GM13977 (cell line): ENCODE measurements at regions not wholly inside any gene's neighbourhood (a gene's known extent, or its start where the extent isn't known, plus 50 kb on each side); places are given as distances from the start of the nearest gene placed in this dataset.

Experiments used
- DNase-seq: peaks from one replicate; pipeline ENCODE4 v3.0.0; 2012; ENCODE audit warnings: low spot score
- in situ Hi-C: fragments of 300-500 bp; cut with MboI; formaldehyde crosslinking; loops from one replicate; pipeline ENCODE4 v1.12.0; 2022; ENCODE audit warnings: low sequenced_read_pairs, low pct_unique_long_range_greater_than_20kb, mixed read lengths, inconsistent platforms; ENCODE audit not compliant: unreplicated experiment
- TF ChIP-seq, protein P1 (sequence below): IDR thresholded peaks from 2 replicates; pipeline ENCODE4 v1.5.1; 2012; ENCODE audit warnings: mild to moderate bottlenecking, control low read depth; ENCODE audit not compliant: insufficient read depth; ENCODE audit errors: extremely low read depth, missing control alignments

DNA sequence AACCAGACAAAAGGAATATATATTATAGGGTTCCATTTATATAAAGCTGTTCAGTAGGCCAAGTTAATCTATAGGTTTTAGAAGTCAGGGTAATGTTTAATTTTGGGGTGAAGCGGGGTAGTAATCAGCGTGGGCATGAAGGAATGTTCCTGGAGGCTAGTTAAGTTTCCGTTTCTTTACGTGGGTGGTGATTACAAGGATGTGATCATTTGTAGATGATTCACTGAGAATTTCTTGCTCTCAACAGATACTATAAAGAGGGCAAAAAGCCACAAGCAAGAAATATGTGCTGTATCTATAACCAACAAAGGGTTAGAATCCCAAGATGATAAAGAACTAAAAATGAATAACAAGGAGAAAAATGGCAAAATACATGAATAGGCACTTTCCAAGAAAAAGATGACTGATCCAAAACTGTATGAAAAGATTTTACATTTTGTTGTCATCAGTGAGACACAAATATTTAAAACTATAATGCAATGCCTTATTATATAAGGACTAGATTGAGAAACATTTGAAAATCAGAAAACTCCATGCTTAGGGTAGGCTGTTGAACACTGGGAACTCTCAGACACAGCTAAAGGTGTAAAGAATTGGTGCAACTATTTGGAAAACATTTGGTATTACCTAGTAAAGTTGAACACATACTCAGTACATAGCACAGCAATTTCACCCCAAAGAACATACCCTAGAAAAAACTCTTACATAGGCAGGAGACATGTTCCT lies 224.3 kb upstream of the S1PR3 start:
- TF ChIP-seq, protein P1, sequence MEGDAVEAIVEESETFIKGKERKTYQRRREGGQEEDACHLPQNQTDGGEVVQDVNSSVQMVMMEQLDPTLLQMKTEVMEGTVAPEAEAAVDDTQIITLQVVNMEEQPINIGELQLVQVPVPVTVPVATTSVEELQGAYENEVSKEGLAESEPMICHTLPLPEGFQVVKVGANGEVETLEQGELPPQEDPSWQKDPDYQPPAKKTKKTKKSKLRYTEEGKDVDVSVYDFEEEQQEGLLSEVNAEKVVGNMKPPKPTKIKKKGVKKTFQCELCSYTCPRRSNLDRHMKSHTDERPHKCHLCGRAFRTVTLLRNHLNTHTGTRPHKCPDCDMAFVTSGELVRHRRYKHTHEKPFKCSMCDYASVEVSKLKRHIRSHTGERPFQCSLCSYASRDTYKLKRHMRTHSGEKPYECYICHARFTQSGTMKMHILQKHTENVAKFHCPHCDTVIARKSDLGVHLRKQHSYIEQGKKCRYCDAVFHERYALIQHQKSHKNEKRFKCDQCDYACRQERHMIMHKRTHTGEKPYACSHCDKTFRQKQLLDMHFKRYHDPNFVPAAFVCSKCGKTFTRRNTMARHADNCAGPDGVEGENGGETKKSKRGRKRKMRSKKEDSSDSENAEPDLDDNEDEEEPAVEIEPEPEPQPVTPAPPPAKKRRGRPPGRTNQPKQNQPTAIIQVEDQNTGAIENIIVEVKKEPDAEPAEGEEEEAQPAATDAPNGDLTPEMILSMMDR: no peak
- in situ Hi-C loops: no loop called here
- DNase-seq: no peak

- TF ChIP-seq, protein P1: no peak
- no peak for DNase-seq
- in situ Hi-C loops: no loop called here
Measured at GRCh38 chr9:88767504-88767790, 223.8 kb upstream of the S1PR3 start.

DNA sequence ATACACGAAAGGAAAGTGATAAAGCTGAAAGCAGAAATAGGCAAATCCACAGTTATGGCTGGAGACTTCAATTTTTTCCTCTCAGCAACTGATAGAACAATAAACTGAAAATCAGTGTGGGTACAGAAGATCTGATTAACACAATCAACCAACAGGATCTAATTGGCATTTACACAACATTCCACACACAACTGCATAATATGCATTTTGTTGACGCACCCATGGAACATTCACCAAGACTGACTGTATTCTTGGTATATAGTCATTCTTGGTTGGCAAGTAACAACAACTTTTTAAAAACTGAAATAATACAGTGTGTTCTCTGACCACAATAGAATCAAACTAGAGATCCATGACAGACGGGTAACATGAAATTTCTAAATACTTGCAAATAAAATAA lies 218.7 kb upstream of the S1PR3 start:
- DNase-seq: no peak
- in situ Hi-C loops: no loop called here
- TF ChIP-seq, protein P1: no peak

- DNase-seq: no peak
- in situ Hi-C loops: no loop called here
- TF ChIP-seq, protein P1: no peak
Measured at GRCh38 chr9:88773126-88773525, 218.1 kb upstream of the S1PR3 start.

- in situ Hi-C loops: no loop called here
- TF ChIP-seq, protein P1: no peak
- no peak for DNase-seq
Measured at GRCh38 chr9:88773627-88774244, 217.5 kb upstream of the S1PR3 start.

DNA sequence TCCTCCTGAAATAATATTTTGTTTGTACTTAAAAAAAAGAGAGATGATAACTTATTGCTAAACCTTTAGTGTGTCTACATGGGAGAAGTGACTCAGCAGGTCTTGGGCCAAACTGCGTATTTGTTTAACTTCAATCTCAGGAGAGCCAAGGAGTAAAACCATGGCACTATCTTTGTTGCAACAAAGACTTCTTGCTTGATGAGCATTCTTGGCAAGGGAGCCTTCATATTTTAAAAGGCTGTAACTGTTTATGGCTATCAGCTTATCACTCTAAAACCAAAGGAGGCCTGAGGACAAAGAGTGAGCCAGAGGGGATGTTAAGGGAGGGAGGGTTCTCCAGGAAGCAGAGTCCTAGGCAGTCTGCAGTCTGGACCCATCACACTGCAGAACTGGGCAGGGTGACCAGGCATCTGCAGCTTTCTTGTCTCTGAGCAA lies 216.2 kb upstream of the S1PR3 start:
- no peak for DNase-seq
- TF ChIP-seq, protein P1: no peak
- in situ Hi-C loops: no loop called here

DNA sequence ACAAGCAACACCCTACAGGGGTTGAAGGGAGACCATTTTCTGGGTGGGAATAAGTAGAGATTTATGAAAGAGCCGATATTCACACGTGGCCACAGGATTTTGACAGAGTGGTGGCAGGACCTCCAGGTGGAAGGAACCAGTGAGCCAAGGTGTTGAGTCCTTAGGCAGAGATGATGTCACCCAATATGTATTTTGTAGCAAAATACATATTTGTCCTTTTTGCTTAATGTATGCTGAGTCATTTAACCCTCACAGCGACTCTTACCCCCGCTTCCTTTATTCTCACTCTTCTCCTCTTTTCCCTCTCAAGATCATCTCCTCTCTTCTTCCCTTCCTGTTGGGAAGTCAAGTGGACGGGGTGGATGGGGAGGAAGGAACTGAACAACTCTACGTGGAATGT lies 215.7 kb upstream of the S1PR3 start:
- DNase-seq: no peak
- in situ Hi-C loops: no loop called here
- TF ChIP-seq, protein P1: no peak
